MCF 10A (cell line): ENCODE measurements at regions not wholly inside any gene's neighbourhood (a gene's known extent, or its start where the extent isn't known, plus 50 kb on each side); places are given as distances from the start of the nearest gene placed in this dataset.

Source experiments
- BruUV-seq: library from RNA; stranded (reverse); fragments of 400-500 nt; replicated peaks from 2 replicates; lab custom pipeline; 2021; lab: Mats Ljungman, UMichigan
- CTCF ChIA-PET: fragments of 300-600 bp; sonication (Branson Sonifier 250); formaldehyde crosslinking; extraction: SDS; loops from one replicate; lab custom pipeline; 2021; ENCODE audit warnings: antibody characterized with exemption, inconsistent platforms; lab: Yijun Ruan, JAX
- POLR2A ChIA-PET: fragments of 300-600, 350-650 bp; sonication (Branson Sonifier 250); formaldehyde crosslinking; extraction: SDS; loops from one replicate; lab custom pipeline; 2020; ENCODE audit warnings: antibody characterized with exemption, inconsistent platforms; lab: Yijun Ruan, JAX
- DNase-seq: peaks from one replicate; pipeline ENCODE4 v3.0.0-alpha.2; 2018; ENCODE audit not compliant: unreplicated experiment
- H3K27ac Mint-ChIP-seq: one replicate; pipeline ENCODE4 v1.8.0; 2022; ENCODE audit warnings: mild to moderate bottlenecking, low read depth, mixed read lengths; ENCODE audit not compliant: unreplicated experiment
- H3K27me3 Mint-ChIP-seq: one replicate; pipeline ENCODE4 v1.8.0; 2022; ENCODE audit warnings: mixed read lengths; ENCODE audit not compliant: insufficient read depth, unreplicated experiment
- H3K36me3 Mint-ChIP-seq: one replicate; pipeline ENCODE4 v1.8.0; 2022; ENCODE audit warnings: mild to moderate bottlenecking, moderate library complexity, mixed read lengths; ENCODE audit not compliant: insufficient read depth, unreplicated experiment
- H3K4me1 Mint-ChIP-seq: one replicate; pipeline ENCODE4 v1.8.0; 2022; ENCODE audit warnings: mixed read lengths; ENCODE audit not compliant: insufficient read depth, unreplicated experiment
- H3K4me3 Mint-ChIP-seq: one replicate; pipeline ENCODE4 v1.8.0; 2022; ENCODE audit warnings: mild to moderate bottlenecking, moderate library complexity, mixed read lengths; ENCODE audit not compliant: unreplicated experiment
- H3K9me3 Mint-ChIP-seq: one replicate; pipeline ENCODE4 v1.8.0; 2022; ENCODE audit warnings: mixed read lengths; ENCODE audit not compliant: unreplicated experiment
- intact Hi-C: fragments of 100-400 bp; cut with micrococcal nuclease; formaldehyde crosslinking; loops from 2 replicates; pipeline ENCODE4 v1.14.1; 2022
- TF ChIP-seq, protein P1 (sequence below): fragments of 200-600 bp; IDR thresholded peaks from one replicate; pipeline ENCODE4 v1.8.0; 2022; ENCODE audit warnings: antibody characterized with exemption, mild to moderate bottlenecking; ENCODE audit not compliant: unreplicated experiment

DNA sequence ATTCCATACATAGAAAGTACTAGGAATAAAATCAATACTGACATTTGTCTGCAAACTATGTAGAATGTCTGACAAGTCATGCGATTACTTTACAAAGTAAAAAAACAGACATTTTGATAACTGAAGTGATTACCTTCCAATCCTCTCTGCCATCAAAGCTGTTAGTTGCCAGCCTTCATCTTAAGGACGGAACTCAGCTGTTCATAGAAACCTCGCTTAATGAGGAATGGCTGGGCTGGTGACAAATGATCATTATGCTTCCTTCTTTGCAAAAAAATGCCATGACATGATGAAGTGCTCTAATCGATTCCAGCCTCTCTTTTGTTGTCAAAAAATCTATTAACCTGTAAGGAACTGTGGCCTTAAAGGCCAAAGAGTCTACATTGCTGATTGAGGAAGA is 1214.9 kb upstream of the IGFBP7 start:
- no peaks in the 10 kb centered on the region for H3K9me3 Mint-ChIP-seq
- intact Hi-C loops: no loop called here

DNA sequence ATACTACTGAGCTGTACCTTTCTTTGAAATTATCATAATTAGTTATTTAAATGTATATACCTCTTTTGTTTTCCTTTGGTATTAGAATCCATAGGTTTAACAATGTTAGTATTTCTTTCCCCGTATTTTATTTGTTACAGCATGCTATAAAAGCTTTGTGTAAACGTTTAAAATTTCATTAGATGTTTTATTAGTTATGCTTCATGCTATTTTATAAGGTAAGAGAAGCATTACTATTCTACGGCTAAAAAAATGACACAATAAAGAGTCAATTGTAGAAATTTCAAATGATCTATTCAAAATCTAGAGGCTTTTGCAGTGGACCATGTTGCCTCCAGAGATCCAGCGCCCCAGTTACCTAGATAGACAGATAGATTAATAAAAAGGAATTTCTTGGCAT is 1203.3 kb upstream of the IGFBP7 start:
- Mint-ChIP-seq H3K27me3 (no peaks in the 10 kb centered on the region), H3K9me3 (no peaks in the 10 kb centered on the region), H3K36me3 (no peaks in the 10 kb centered on the region), H3K27ac (no peak overlapping the region), H3K4me1 (no peaks in the 10 kb centered on the region), H3K4me3 (no peak overlapping the region)
- ChIA-PET CTCF (no interaction called here), POLR2A (no interaction called here)
- intact Hi-C loops: no loop called here
- DNase-seq: no peak
- TF ChIP-seq, protein P1, sequence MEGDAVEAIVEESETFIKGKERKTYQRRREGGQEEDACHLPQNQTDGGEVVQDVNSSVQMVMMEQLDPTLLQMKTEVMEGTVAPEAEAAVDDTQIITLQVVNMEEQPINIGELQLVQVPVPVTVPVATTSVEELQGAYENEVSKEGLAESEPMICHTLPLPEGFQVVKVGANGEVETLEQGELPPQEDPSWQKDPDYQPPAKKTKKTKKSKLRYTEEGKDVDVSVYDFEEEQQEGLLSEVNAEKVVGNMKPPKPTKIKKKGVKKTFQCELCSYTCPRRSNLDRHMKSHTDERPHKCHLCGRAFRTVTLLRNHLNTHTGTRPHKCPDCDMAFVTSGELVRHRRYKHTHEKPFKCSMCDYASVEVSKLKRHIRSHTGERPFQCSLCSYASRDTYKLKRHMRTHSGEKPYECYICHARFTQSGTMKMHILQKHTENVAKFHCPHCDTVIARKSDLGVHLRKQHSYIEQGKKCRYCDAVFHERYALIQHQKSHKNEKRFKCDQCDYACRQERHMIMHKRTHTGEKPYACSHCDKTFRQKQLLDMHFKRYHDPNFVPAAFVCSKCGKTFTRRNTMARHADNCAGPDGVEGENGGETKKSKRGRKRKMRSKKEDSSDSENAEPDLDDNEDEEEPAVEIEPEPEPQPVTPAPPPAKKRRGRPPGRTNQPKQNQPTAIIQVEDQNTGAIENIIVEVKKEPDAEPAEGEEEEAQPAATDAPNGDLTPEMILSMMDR: no peak
- no TSS peak for BruUV-seq

More for the DNA sequence above, 1214.9 kb upstream of the IGFBP7 start:
- Mint-ChIP-seq H3K36me3 (no peaks in the 10 kb centered on the region), H3K4me1 (no peaks in the 10 kb centered on the region), H3K27me3 (no peaks in the 10 kb centered on the region), H3K27ac (no peak overlapping the region), H3K4me3 (no peak overlapping the region)
- no TSS peak for BruUV-seq
- DNase-seq: no peak
- CTCF ChIA-PET: no interaction called here
- POLR2A ChIA-PET: interaction anchor here (0.5 kb wide), 1 partner anchor 235 kb away, joined by 3 read pairs; no protein-coding TSS in a partner anchor
- TF ChIP-seq, protein P1: no peak

DNA sequence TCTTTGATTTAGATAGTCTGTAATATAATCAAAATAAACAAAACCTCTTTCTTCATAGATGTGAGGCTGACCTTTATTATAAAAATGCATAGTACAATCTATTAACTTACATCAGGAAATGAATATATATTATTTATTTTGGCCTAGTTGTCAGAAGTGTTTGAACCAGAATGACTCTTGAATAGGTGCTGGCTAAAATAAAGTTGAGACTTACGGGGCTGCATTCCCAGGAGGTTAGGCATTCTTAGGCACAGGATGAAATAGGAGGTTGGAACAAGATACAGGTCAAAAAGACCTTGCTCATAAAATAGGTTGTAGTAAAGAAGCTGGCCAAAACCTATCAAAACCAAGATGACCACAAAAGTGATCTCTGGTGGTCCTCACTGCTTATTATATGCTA is 1193.3 kb upstream of the IGFBP7 start:
- CTCF ChIA-PET: no interaction called here
- Mint-ChIP-seq H3K36me3 (no peaks in the 10 kb centered on the region), H3K4me3 (no peak overlapping the region), H3K27me3 (no peaks in the 10 kb centered on the region), H3K4me1 (peaks cover 7% of the 10 kb centered on the region), H3K9me3 (no peaks in the 10 kb centered on the region), H3K27ac (no peak overlapping the region)
- no peak for DNase-seq
- POLR2A ChIA-PET: no interaction called here
- BruUV-seq: no TSS peak
- intact Hi-C loops: no loop called here
- TF ChIP-seq, protein P1: no peak

DNA sequence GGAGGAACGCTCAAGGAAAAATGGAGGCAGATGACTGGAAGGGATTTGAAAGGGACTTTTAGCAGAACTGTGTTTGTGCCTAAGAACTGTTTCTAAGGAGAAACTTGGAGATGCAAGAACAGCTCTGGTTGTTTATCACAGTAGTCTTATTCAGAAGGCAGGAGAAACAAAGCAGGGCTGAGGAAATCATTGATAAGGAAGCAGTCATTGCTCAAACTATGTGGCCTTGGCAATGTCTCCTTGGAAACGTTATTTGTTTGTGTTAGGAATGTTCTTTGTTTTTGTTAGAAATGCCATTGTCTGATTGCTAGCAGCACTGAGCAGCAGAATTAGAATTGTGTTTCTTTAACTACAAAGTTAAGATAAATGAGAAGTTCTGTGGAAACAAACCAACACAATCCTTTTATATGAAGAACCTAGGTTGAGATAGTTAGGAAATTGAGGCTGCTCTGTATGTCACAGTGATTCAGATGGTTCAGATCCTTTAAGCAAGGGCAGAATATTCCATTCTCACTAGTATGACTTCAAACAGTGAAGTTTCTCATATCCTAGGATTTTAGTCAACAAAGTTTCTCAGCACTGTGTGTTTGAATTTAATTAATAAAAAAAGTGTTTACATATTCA is 1191.3 kb upstream of the IGFBP7 start:
- TF ChIP-seq, protein P1: no peak
- Mint-ChIP-seq H3K27ac (no peak overlapping the region), H3K27me3 (no peaks in the 10 kb centered on the region), H3K36me3 (no peaks in the 10 kb centered on the region), H3K4me1 (peaks cover 7% of the 10 kb centered on the region), H3K4me3 (no peak overlapping the region), H3K9me3 (no peaks in the 10 kb centered on the region)
- intact Hi-C loops: no loop called here
- ChIA-PET CTCF (no interaction called here), POLR2A (no interaction called here)
- BruUV-seq: no TSS peak
- DNase-seq: peak; percentile 11
